H1 (cell line): ENCODE measurements at regions not wholly inside any gene's neighbourhood (a gene's known extent, or its start where the extent isn't known, plus 50 kb on each side); places are given as distances from the start of the nearest gene placed in this dataset.

ENCODE experiments used
- CTCF ChIA-PET: fragments of 300-600 bp; sonication (Branson Sonifier 250); formaldehyde crosslinking; loops from one replicate; lab custom pipeline; 2021; ENCODE audit not compliant: partially characterized antibody; lab: Charles Lee
- POLR2A ChIA-PET: fragments of 300-600 bp; sonication (Branson Sonifier 250); formaldehyde crosslinking; loops from one replicate; lab custom pipeline; 2021; ENCODE audit warnings: inconsistent platforms; ENCODE audit not compliant: partially characterized antibody; lab: Charles Lee
- DNase-seq, 2 experiments: peaks; one replicate each; pipeline versions ENCODE4 v3.0.0 to v3.0.0-alpha.2; 2010 to 2022; ENCODE audit warnings: low spot score in 2 of 2, low read depth in 1 of 2, mixed read lengths in 1 of 2
- FAIRE-seq: peaks from 2 replicates; lab custom pipeline; 2011; peaks lifted over from hg19 to GRCh38; lab: Jason Lieb, UNC
- H2AFZ ChIP-seq: 2 replicates; pipeline ENCODE4 v1.8.1; 2012; ENCODE audit warnings: low read length, inconsistent platforms
- H2AK5ac ChIP-seq: 2 replicates; pipeline ENCODE4 v1.6.1; 2013; ENCODE audit warnings: low read depth, low read length
- H2BK120ac ChIP-seq: replicated peaks from 2 replicates; pipeline ENCODE3; 2013; ENCODE audit warnings: low read depth, low read length, inconsistent platforms
- H2BK12ac ChIP-seq: 2 replicates; pipeline ENCODE4 v1.6.1; 2013; ENCODE audit warnings: low read depth, low read length
- H2BK15ac ChIP-seq: 2 replicates; pipeline ENCODE4 v1.6.1; 2013; ENCODE audit warnings: low read length
- H2BK20ac ChIP-seq: 2 replicates; pipeline ENCODE4 v1.6.1; 2013; ENCODE audit warnings: low read length
- H2BK5ac ChIP-seq: 2 replicates; pipeline ENCODE4 v1.6.1; 2013; ENCODE audit warnings: low read depth, low read length
- H3K14ac ChIP-seq: 2 replicates; pipeline ENCODE4 v1.6.1; 2013; ENCODE audit warnings: inconsistent platforms; ENCODE audit not compliant: insufficient read length
- H3K18ac ChIP-seq: 2 replicates; pipeline ENCODE4 v1.6.1; 2013; ENCODE audit warnings: low read length; ENCODE audit errors: extremely low read depth
- H3K23ac ChIP-seq: 2 replicates; pipeline ENCODE4 v1.6.1; 2013; ENCODE audit warnings: inconsistent platforms; ENCODE audit not compliant: insufficient read length
- H3K23me2 ChIP-seq: 2 replicates; pipeline ENCODE4 v1.6.1; 2013; ENCODE audit warnings: low read depth, low read length
- H3K27ac ChIP-seq: 2 replicates; pipeline ENCODE4 v1.6.1; 2011; ENCODE audit warnings: low read depth, low read length, inconsistent platforms
- H3K27me3 ChIP-seq, 4 experiments: replicated peaks in 1 of 4; 1 replicate in 1 of 4; 2 replicates in 3 of 4; pipeline versions ENCODE4 v1.6.1 to v1.8.1; 2011 to 2013; ENCODE audit warnings: low read length in 3 of 4, mild to moderate bottlenecking in 3 of 4, inconsistent platforms in 2 of 4, mixed read lengths in 2 of 4, moderate library complexity in 1 of 4; ENCODE audit not compliant: control insufficient read depth in 3 of 4, insufficient read depth in 3 of 4; ENCODE audit errors: extremely low read depth in 1 of 4
- H3K36me3 ChIP-seq, 4 experiments: 2 replicates each; pipeline versions ENCODE4 v1.6.1 to v1.8.1; 2011 to 2013; ENCODE audit warnings: mild to moderate bottlenecking in 4 of 4, low read length in 3 of 4, moderate library complexity in 2 of 4, control low read depth in 1 of 4, inconsistent platforms in 1 of 4; ENCODE audit not compliant: insufficient read depth in 4 of 4, control insufficient read depth in 2 of 4
- H3K4ac ChIP-seq: replicated peaks from 2 replicates; pipeline ENCODE3; 2013; ENCODE audit warnings: low read length, low read depth, mixed read lengths, inconsistent platforms; ENCODE audit not compliant: insufficient read length
- H3K4me1 ChIP-seq, 4 experiments: replicated peaks in 1 of 4; 1 replicate in 1 of 4; 2 replicates in 3 of 4; pipeline versions ENCODE4 v1.6.1 to v1.8.1; 2011 to 2013; ENCODE audit warnings: low read length in 3 of 4, inconsistent platforms in 2 of 4, mixed read lengths in 1 of 4; ENCODE audit not compliant: insufficient read depth in 4 of 4, control insufficient read depth in 3 of 4
- H3K4me2 ChIP-seq, 2 experiments: 2 replicates each; pipeline versions ENCODE4 v1.6.1 to v1.8.1; 2011 to 2013; ENCODE audit warnings: low read depth in 2 of 2, low read length in 2 of 2, control low read depth in 1 of 2, inconsistent platforms in 1 of 2, mild to moderate bottlenecking in 1 of 2; ENCODE audit not compliant: insufficient read depth in 1 of 2
- H3K4me3 ChIP-seq, 4 experiments: fragments of 200-600, 300-600 bp in 1 of 4; sonication (generic), shearing (Covaris generic), sonication (Bioruptor Twin) in 1 of 4; 2 replicates each; pipeline versions ENCODE4 v1.5.1 to v1.8.1; 2011 to 2016; ENCODE audit warnings: low read length in 4 of 4, low read depth in 3 of 4, control low read depth in 2 of 4, inconsistent platforms in 2 of 4, mild to moderate bottlenecking in 2 of 4, mixed read lengths in 1 of 4, moderate library complexity in 1 of 4; ENCODE audit not compliant: insufficient read depth in 2 of 4; ENCODE audit errors: extremely low read depth in 1 of 4
- H3K56ac ChIP-seq: replicated peaks from 2 replicates; pipeline ENCODE3; 2013; ENCODE audit warnings: low read depth, mild to moderate bottlenecking, mixed read lengths, low read length, inconsistent platforms; ENCODE audit not compliant: insufficient read length
- H3K79me1 ChIP-seq: 2 replicates; pipeline ENCODE4 v1.6.1; 2013; ENCODE audit warnings: low read depth, low read length, control low read depth
- H3K79me2 ChIP-seq, 2 experiments: 2 replicates each; pipeline versions ENCODE4 v1.6.1 to v1.8.1; 2012 to 2013; ENCODE audit warnings: low read length in 2 of 2, mild to moderate bottlenecking in 2 of 2, inconsistent platforms in 1 of 2; ENCODE audit not compliant: insufficient read depth in 2 of 2, control insufficient read depth in 1 of 2
- H3K9ac ChIP-seq, 4 experiments: replicated peaks in 1 of 4; 1 replicate in 1 of 4; 2 replicates in 3 of 4; pipeline versions ENCODE4 v1.6.1 to v1.8.1; 2011 to 2013; ENCODE audit warnings: low read depth in 3 of 4, low read length in 3 of 4, control low read depth in 2 of 4, mild to moderate bottlenecking in 2 of 4, moderate library complexity in 2 of 4, inconsistent platforms in 1 of 4; ENCODE audit errors: extremely low read depth in 1 of 4
- H3K9me3 ChIP-seq, 2 experiments: 2 replicates each; pipeline versions ENCODE4 v1.6.1 to v1.8.1; 2012 to 2013; ENCODE audit warnings: mild to moderate bottlenecking in 2 of 2, moderate library complexity in 2 of 2, control low read depth in 1 of 2, inconsistent platforms in 1 of 2, low read depth in 1 of 2, low read length in 1 of 2, mixed read lengths in 1 of 2; ENCODE audit not compliant: insufficient read depth in 2 of 2
- H4K20me1 ChIP-seq, 2 experiments: replicated peaks in 1 of 2; 2 replicates each; pipeline versions ENCODE3 to v1.8.1; 2011 to 2013; ENCODE audit warnings: inconsistent platforms in 2 of 2, low read length in 2 of 2, mild to moderate bottlenecking in 1 of 2; ENCODE audit not compliant: insufficient read depth in 2 of 2, control insufficient read depth in 1 of 2
- H4K5ac ChIP-seq: 2 replicates; pipeline ENCODE4 v1.6.1; 2013; ENCODE audit warnings: low read length, low read depth, mixed read lengths, inconsistent platforms; ENCODE audit not compliant: insufficient read length
- H4K8ac ChIP-seq: 2 replicates; pipeline ENCODE4 v1.8.0; 2013; ENCODE audit warnings: mild to moderate bottlenecking, moderate library complexity, low read length, inconsistent platforms; ENCODE audit not compliant: insufficient read depth; ENCODE audit errors: extremely low read depth
- H4K91ac ChIP-seq: replicated peaks from 2 replicates; pipeline ENCODE3; 2013; ENCODE audit warnings: low read length, mixed read lengths, inconsistent platforms; ENCODE audit not compliant: insufficient read length
- ASH2L ChIP-seq: fragments of 200-600, 300-600 bp; sonication (generic); IDR thresholded peaks from one replicate; pipeline ENCODE4 v1.7.1; 2017; ENCODE audit warnings: low read length
- CEBPB ChIP-seq: IDR thresholded peaks from 2 replicates; pipeline ENCODE4 v1.6.1; 2012; ENCODE audit warnings: low read depth, low read length
- CHD2 ChIP-seq: IDR thresholded peaks from 2 replicates; pipeline ENCODE4 v1.6.1; 2012; ENCODE audit warnings: low read length, improper control_type of control experiment
- CTCF ChIP-seq, 3 experiments: IDR thresholded peaks; 1 replicate in 2 of 3; 2 replicates in 1 of 3; pipeline versions ENCODE4 v1.5.1 to v1.6.1; 2011; ENCODE audit warnings: low read length in 3 of 3, mild to moderate bottlenecking in 3 of 3, inconsistent platforms in 2 of 3, low read depth in 1 of 3, moderate library complexity in 1 of 3; ENCODE audit not compliant: insufficient read depth in 1 of 3; ENCODE audit errors: control extremely low read depth in 1 of 3
- EGR1 ChIP-seq: IDR thresholded peaks from 2 replicates; pipeline ENCODE4 v1.6.1; 2011; ENCODE audit warnings: low read depth, low read length, borderline replicate concordance
- GABPA ChIP-seq: IDR thresholded peaks from 2 replicates; pipeline ENCODE4 v1.6.1; 2011; ENCODE audit warnings: mild to moderate bottlenecking, low read length, moderate library complexity, borderline replicate concordance; ENCODE audit not compliant: insufficient read depth
- GTF2F1 ChIP-seq: IDR thresholded peaks from 2 replicates; pipeline ENCODE4 v1.6.1; 2012; ENCODE audit warnings: low read depth, low read length, improper control_type of control experiment, borderline replicate concordance
- KDM4A ChIP-seq: IDR thresholded peaks from one replicate; pipeline ENCODE4 v1.7.1; 2012; ENCODE audit warnings: low read depth, mild to moderate bottlenecking, moderate library complexity, low read length, inconsistent platforms; ENCODE audit not compliant: severe bottlenecking
- POLR2A ChIP-seq, 2 experiments: IDR thresholded peaks; 1 replicate in 1 of 2; 2 replicates in 1 of 2; pipeline ENCODE4 v1.6.1; 2011; ENCODE audit warnings: low read depth in 2 of 2, low read length in 2 of 2, mild to moderate bottlenecking in 2 of 2; ENCODE audit errors: control extremely low read depth in 1 of 2
- POU5F1 ChIP-seq: IDR thresholded peaks from 2 replicates; pipeline ENCODE4 v1.6.1; 2011; ENCODE audit warnings: low read depth, mild to moderate bottlenecking, low read length, moderate library complexity
- RXRA ChIP-seq: IDR thresholded peaks from 2 replicates; pipeline ENCODE4 v1.6.1; 2011; ENCODE audit warnings: low read depth, mild to moderate bottlenecking, low read length, moderate library complexity; ENCODE audit not compliant: insufficient read depth
- SIX5 ChIP-seq: IDR thresholded peaks from 2 replicates; pipeline ENCODE4 v1.6.1; 2011; ENCODE audit warnings: mild to moderate bottlenecking, low read depth, low read length
- TCF12 ChIP-seq: IDR thresholded peaks from 2 replicates; pipeline ENCODE4 v1.6.1; 2011; ENCODE audit warnings: low read depth, mild to moderate bottlenecking, low read length
- YY1 ChIP-seq: IDR thresholded peaks from 2 replicates; pipeline ENCODE4 v1.6.1; 2011; ENCODE audit warnings: low read depth, mild to moderate bottlenecking, low read length
- WGBS, 2 experiments: shearing (Covaris generic) in 1 of 2; methylation state at CpG; one replicate each; pipeline versions ENCODE4 v1.1.6 to v1.1.7; 2013 to 2015; ENCODE audit warnings: low lambda C conversion rate in 2 of 2, mixed read lengths in 2 of 2, inconsistent platforms in 1 of 2, low coverage in 1 of 2, missing lambda C conversion rate in 1 of 2; ENCODE audit not compliant: insufficient replicate concordance in 2 of 2, insufficient coverage in 1 of 2, insufficient read length in 1 of 2; ENCODE audit errors: extremely low coverage in 1 of 2, missing lambda C conversion rate in 1 of 2; 5-methylcytosine and 5-hydroxymethylcytosine counted together

- WGBS, 2 experiments, result 92% methylated on average over 3 of the region's 3 CpGs; no CpG with 5 or more reads in 1 of the 2 experiments
- no peak overlapping the region for H2AFZ ChIP-seq
- TF ChIP-seq POU5F1 (no peak), GABPA (no peak), POLR2A (IDR thresholded peaks at IDR 0.05; ENCODE audit: control extremely low read depth in 1 of 2, low read depth in 2 of 2, low read length in 2 of 2) (no peak), KDM4A (no peak), GTF2F1 (no peak), EGR1 (no peak), YY1 (no peak), TCF12 (no peak), CTCF (IDR thresholded peaks at IDR 0.05; ENCODE audit: control extremely low read depth in 1 of 3, insufficient read depth in 1 of 3, low read depth in 1 of 3, low read length in 3 of 3) (no peak), ASH2L (no peak), RXRA (no peak), SIX5 (no peak), CHD2 (no peak), CEBPB (no peak)
Observed at GRCh38 chr4:127007305-127007704, 625.5 kb upstream of the INTU start.

More at GRCh38 chr4:127007305-127007704, 625.5 kb upstream of the INTU start:
- no peaks in the 10 kb centered on the region for H3K23me2 ChIP-seq
- no peaks in the 10 kb centered on the region for H3K36me3 ChIP-seq
- ChIA-PET CTCF (no interaction called here), POLR2A (no interaction called here)
- no peak for FAIRE-seq
- H2BK120ac ChIP-seq, result no peak overlapping the region
- H3K9ac ChIP-seq, result no peak overlapping the region
- no peak overlapping the region for H2BK15ac ChIP-seq
- H4K5ac ChIP-seq, result no peak overlapping the region
- no peaks in the 10 kb centered on the region for H3K79me1 ChIP-seq
- no peaks in the 10 kb centered on the region for H3K27me3 ChIP-seq
- H3K9me3 ChIP-seq, result no peaks in the 10 kb centered on the region
- no peak overlapping the region for H2BK12ac ChIP-seq
- H3K18ac ChIP-seq, result no peak overlapping the region
- no peak overlapping the region for H3K4me2 ChIP-seq
- H4K20me1 ChIP-seq, result no peaks in the 10 kb centered on the region
- H3K4me1 ChIP-seq, result no peaks in the 10 kb centered on the region
- no peak overlapping the region for H3K56ac ChIP-seq
- H3K23ac ChIP-seq, result no peak overlapping the region
- no peaks in the 10 kb centered on the region for H3K79me2 ChIP-seq
- no peak overlapping the region for H2AK5ac ChIP-seq
- no peak overlapping the region for H3K4ac ChIP-seq
- H3K14ac ChIP-seq, result no peak overlapping the region
- H4K91ac ChIP-seq, result no peak overlapping the region
- H4K8ac ChIP-seq, result no peak overlapping the region
- H2BK5ac ChIP-seq, result no peak overlapping the region
- no peak overlapping the region for H2BK20ac ChIP-seq
- DNase-seq, result no peak
- no peak overlapping the region for H3K27ac ChIP-seq
- H3K4me3 ChIP-seq, result no peak overlapping the region
